GM23248 (cell line): ENCODE measurements at regions not wholly inside any gene's neighbourhood (a gene's known extent, or its start where the extent isn't known, plus 50 kb on each side); places are given as distances from the start of the nearest gene placed in this dataset.

Experiments
- DNase-seq: peaks from one replicate; pipeline ENCODE4 v3.0.0-alpha.2; 2015
- H2AFZ ChIP-seq: fragments of 200-600 bp; sonication (generic); 2 replicates; pipeline ENCODE4 v1.6.1; 2016; ENCODE audit warnings: antibody characterized with exemption
- H3F3A ChIP-seq: fragments of 200-600 bp; sonication (generic); 2 replicates; pipeline ENCODE4 v1.6.1; 2016; ENCODE audit warnings: mild to moderate bottlenecking, antibody characterized with exemption, mixed run types; ENCODE audit not compliant: insufficient read depth
- H3K27ac ChIP-seq: fragments of 200-600 bp; sonication (generic); 2 replicates; pipeline ENCODE4 v1.5.1; 2016; ENCODE audit warnings: mild to moderate bottlenecking
- H3K27me3 ChIP-seq: fragments of 200-600 bp; sonication (generic); replicated peaks from 2 replicates; pipeline ENCODE4 v1.6.1; 2016; ENCODE audit warnings: mild to moderate bottlenecking; ENCODE audit not compliant: insufficient read depth
- H3K36me3 ChIP-seq: fragments of 200-600 bp; sonication (generic); 2 replicates; pipeline ENCODE4 v1.6.1; 2016; ENCODE audit warnings: low read depth, mild to moderate bottlenecking
- H3K4me1 ChIP-seq: fragments of 200-600 bp; sonication (generic); 2 replicates; pipeline ENCODE4 v1.6.1; 2016; ENCODE audit warnings: mild to moderate bottlenecking; ENCODE audit not compliant: insufficient read depth
- H3K4me2 ChIP-seq: fragments of 200-600 bp; sonication (generic); one replicate; pipeline ENCODE4 v1.6.1; 2016; ENCODE audit warnings: mild to moderate bottlenecking; ENCODE audit not compliant: unreplicated experiment
- H3K4me3 ChIP-seq: fragments of 200-600 bp; sonication (generic); 2 replicates; pipeline ENCODE4 v1.5.1; 2016; ENCODE audit warnings: mild to moderate bottlenecking
- H3K79me2 ChIP-seq: fragments of 200-600 bp; sonication (generic); 2 replicates; pipeline ENCODE4 v1.6.1; 2016; ENCODE audit warnings: mild to moderate bottlenecking; ENCODE audit not compliant: insufficient read depth
- H3K9ac ChIP-seq: fragments of 200-600 bp; sonication (generic); 2 replicates; pipeline ENCODE4 v1.6.1; 2016; ENCODE audit warnings: mild to moderate bottlenecking
- H3K9me2 ChIP-seq: fragments of 200-600 bp; sonication (generic); 2 replicates; pipeline ENCODE4 v1.6.1; 2016; ENCODE audit warnings: mixed run types, mild to moderate bottlenecking, moderate library complexity; ENCODE audit not compliant: insufficient read depth
- H3K9me3 ChIP-seq: fragments of 200-600 bp; sonication (generic); one replicate; pipeline ENCODE4 v1.6.1; 2017; ENCODE audit warnings: low read depth
- H4K20me1 ChIP-seq: fragments of 200-600 bp; sonication (generic); 2 replicates; pipeline ENCODE4 v1.6.0; 2016; ENCODE audit not compliant: insufficient read depth
- EZH2 ChIP-seq: fragments of 200-600 bp; sonication (generic); IDR thresholded peaks from 2 replicates; pipeline ENCODE4 v1.6.1; 2018; ENCODE audit warnings: antibody characterized with exemption, mild to moderate bottlenecking; ENCODE audit not compliant: insufficient read depth, poor library complexity, severe bottlenecking
- EZH2phosphoT487 ChIP-seq: fragments of 200-600 bp; sonication (generic); IDR thresholded peaks from 2 replicates; pipeline ENCODE4 v1.6.1; 2018; ENCODE audit warnings: antibody characterized with exemption, moderate library complexity, mild to moderate bottlenecking, low read depth; ENCODE audit not compliant: insufficient read depth
- WGBS, 2 experiments: methylation state at CpG; one replicate each; pipeline ENCODE4 v1.1.6; 2015 to 2017; ENCODE audit warnings: low lambda C conversion rate in 2 of 2, low coverage in 1 of 2; ENCODE audit errors: missing lambda C conversion rate in 2 of 2; 5-methylcytosine and 5-hydroxymethylcytosine counted together
- in situ Hi-C: fragments of 300-500 bp; cut with MboI; formaldehyde crosslinking; loops from 2 replicates; pipeline ENCODE4 v1.15.0; 2020

GRCh38 chr5:107154593-107154992 is 516.1 kb downstream of the EFNA5 start:
- H3K27me3 ChIP-seq, result no peaks in the 10 kb centered on the region
- H3K4me3 ChIP-seq, result no peak overlapping the region
- no peak overlapping the region for H3K27ac ChIP-seq
- no peaks in the 10 kb centered on the region for H3F3A ChIP-seq
- no peaks in the 10 kb centered on the region for H3K79me2 ChIP-seq
- H3K9me2 ChIP-seq, result no peaks in the 10 kb centered on the region
- in situ Hi-C loops, result no loop called here
- H3K9me3 ChIP-seq, result no peaks in the 10 kb centered on the region
- no peak overlapping the region for H2AFZ ChIP-seq
- H3K4me2 ChIP-seq, result no peak overlapping the region
- 73 to 78% methylated on average over 6 of the region's 6 CpGs for WGBS, 2 experiments
- no peaks in the 10 kb centered on the region for H4K20me1 ChIP-seq
- H3K9ac ChIP-seq, result no peak overlapping the region
- H3K36me3 ChIP-seq, result no peaks in the 10 kb centered on the region
- no peaks in the 10 kb centered on the region for H3K4me1 ChIP-seq
- TF ChIP-seq EZH2phosphoT487 (no peak), EZH2 (no peak)
- DNase-seq, result no peak

GRCh38 chr5:107153283-107153682 is 517.5 kb downstream of the EFNA5 start:
- H3K27me3 ChIP-seq, result no peaks in the 10 kb centered on the region
- in situ Hi-C loops, result no loop called here
- no peaks in the 10 kb centered on the region for H3K79me2 ChIP-seq
- H4K20me1 ChIP-seq, result no peaks in the 10 kb centered on the region
- no peaks in the 10 kb centered on the region for H3K36me3 ChIP-seq
- no peak for DNase-seq
- no peaks in the 10 kb centered on the region for H3F3A ChIP-seq
- TF ChIP-seq EZH2phosphoT487, result no peak
- no peaks in the 10 kb centered on the region for H3K9me2 ChIP-seq
- H3K4me2 ChIP-seq, result no peak overlapping the region
- no peaks in the 10 kb centered on the region for H3K9me3 ChIP-seq
- H3K9ac ChIP-seq, result no peak overlapping the region
- 32 to 41% methylated on average over 2 of the region's 2 CpGs for WGBS, 2 experiments
- no peak overlapping the region for H2AFZ ChIP-seq
- no peaks in the 10 kb centered on the region for H3K4me1 ChIP-seq
- no peak overlapping the region for H3K27ac ChIP-seq
- no peak overlapping the region for H3K4me3 ChIP-seq

- no peaks in the 10 kb centered on the region for H4K20me1 ChIP-seq
- no peaks in the 10 kb centered on the region for H3K9me2 ChIP-seq
- 20 to 28% methylated on average over 3 of the region's 3 CpGs for WGBS, 2 experiments
- no peaks in the 10 kb centered on the region for H3K36me3 ChIP-seq
- H3K4me2 ChIP-seq, result no peak overlapping the region
- H3K27ac ChIP-seq, result no peak overlapping the region
- TF ChIP-seq EZH2phosphoT487, result no peak
- no peaks in the 10 kb centered on the region for H3K79me2 ChIP-seq
- no peak for DNase-seq
- H3K9me3 ChIP-seq, result no peaks in the 10 kb centered on the region
- H3K27me3 ChIP-seq, result no peaks in the 10 kb centered on the region
- no peaks in the 10 kb centered on the region for H3K4me1 ChIP-seq
- no peak overlapping the region for H3K4me3 ChIP-seq
- H3F3A ChIP-seq, result no peaks in the 10 kb centered on the region
- H3K9ac ChIP-seq, result no peak overlapping the region
- in situ Hi-C loops, result no loop called here
- no peak overlapping the region for H2AFZ ChIP-seq
Observed at GRCh38 chr5:107149243-107150005, 521.3 kb downstream of the EFNA5 start.

- DNase-seq, result no peak
- no peak overlapping the region for H3K9ac ChIP-seq
- no peak overlapping the region for H3K4me2 ChIP-seq
- H3K79me2 ChIP-seq, result no peaks in the 10 kb centered on the region
- in situ Hi-C loops, result no loop called here
- no peak overlapping the region for H3K4me3 ChIP-seq
- H3K36me3 ChIP-seq, result no peaks in the 10 kb centered on the region
- H3K9me2 ChIP-seq, result no peaks in the 10 kb centered on the region
- no peak overlapping the region for H2AFZ ChIP-seq
- no peaks in the 10 kb centered on the region for H3F3A ChIP-seq
- H3K27me3 ChIP-seq, result no peaks in the 10 kb centered on the region
- H3K4me1 ChIP-seq, result no peaks in the 10 kb centered on the region
- no peak for TF ChIP-seq EZH2phosphoT487
- TF ChIP-seq EZH2, result no peak
- no peaks in the 10 kb centered on the region for H4K20me1 ChIP-seq
- no peaks in the 10 kb centered on the region for H3K9me3 ChIP-seq
- no peak overlapping the region for H3K27ac ChIP-seq
- WGBS, 2 experiments, result 14 to 18% methylated on average over 1 of the region's 1 CpG
Observed at GRCh38 chr5:107147589-107147988, 523.1 kb downstream of the EFNA5 start.

- Histone ChIP-seq H3K79me2 (no peaks in the 10 kb centered on the region), H3K36me3 (no peaks in the 10 kb centered on the region), H3F3A (no peaks in the 10 kb centered on the region), H3K9me2 (no peaks in the 10 kb centered on the region), H4K20me1 (no peaks in the 10 kb centered on the region), H3K4me2 (no peak overlapping the region), H2AFZ (no peak overlapping the region), H3K27me3 (no peaks in the 10 kb centered on the region), H3K27ac (no peak overlapping the region), H3K4me3 (no peak overlapping the region), H3K9ac (no peak overlapping the region), H3K9me3 (no peaks in the 10 kb centered on the region), H3K4me1 (no peaks in the 10 kb centered on the region)
- 9 to 10% methylated on average over 4 of the region's 4 CpGs for WGBS, 2 experiments
- in situ Hi-C loops, result no loop called here
- no peak for DNase-seq
- TF ChIP-seq EZH2, result no peak
- no peak for TF ChIP-seq EZH2phosphoT487
Observed at GRCh38 chr5:107146901-107147300, 523.8 kb downstream of the EFNA5 start.
